H9 (cell line): ENCODE measurements at regions not wholly inside any gene's neighbourhood (a gene's known extent, or its start where the extent isn't known, plus 50 kb on each side); places are given as distances from the start of the nearest gene placed in this dataset.

Source experiments
- DNase-seq: peaks from one replicate; pipeline ENCODE4 v3.0.0-alpha.2; 2017
- H2AFZ ChIP-seq: one replicate; pipeline ENCODE4 v1.6.1; 2013; ENCODE audit warnings: mild to moderate bottlenecking, low read length, control low read depth, moderate library complexity
- H2AK5ac ChIP-seq: 2 replicates; pipeline ENCODE4 v1.6.1; 2013; ENCODE audit warnings: low read length, control low read depth, mixed read lengths; ENCODE audit not compliant: insufficient read length
- H2BK120ac ChIP-seq: one replicate; pipeline ENCODE4 v1.6.1; 2013; ENCODE audit warnings: low read depth, mild to moderate bottlenecking, low read length, control low read depth, inconsistent platforms; ENCODE audit not compliant: poor library complexity, severe bottlenecking
- H2BK12ac ChIP-seq: 2 replicates; pipeline ENCODE4 v1.6.1; 2013; ENCODE audit warnings: low read length, control low read depth, mixed read lengths, low read depth; ENCODE audit not compliant: insufficient read length
- H2BK15ac ChIP-seq: 2 replicates; pipeline ENCODE4 v1.6.1; 2013; ENCODE audit warnings: low read depth, low read length, control low read depth
- H2BK20ac ChIP-seq: one replicate; pipeline ENCODE4 v1.6.1; 2013; ENCODE audit warnings: low read depth, mild to moderate bottlenecking, low read length, control low read depth, inconsistent platforms; ENCODE audit not compliant: poor library complexity, severe bottlenecking
- H2BK5ac ChIP-seq: 2 replicates; pipeline ENCODE4 v1.6.1; 2013; ENCODE audit warnings: low read length, control low read depth, mixed read lengths; ENCODE audit not compliant: insufficient read length
- H3K14ac ChIP-seq: 2 replicates; pipeline ENCODE4 v1.6.1; 2013; ENCODE audit warnings: low read length, control low read depth; ENCODE audit not compliant: insufficient read depth
- H3K18ac ChIP-seq: 2 replicates; pipeline ENCODE4 v1.6.1; 2013; ENCODE audit warnings: low read depth, mild to moderate bottlenecking, mixed read lengths, low read length, control low read depth; ENCODE audit not compliant: insufficient read length
- H3K23ac ChIP-seq: 2 replicates; pipeline ENCODE4 v1.6.1; 2013; ENCODE audit warnings: low read length, control low read depth, mixed read lengths, low read depth; ENCODE audit not compliant: insufficient read length
- H3K23me2 ChIP-seq: 2 replicates; pipeline ENCODE4 v1.6.1; 2013; ENCODE audit warnings: low read depth, mild to moderate bottlenecking, mixed read lengths, low read length, control low read depth; ENCODE audit not compliant: insufficient read length, poor library complexity, severe bottlenecking
- H3K27ac ChIP-seq: 2 replicates; pipeline ENCODE4 v1.5.1; 2013; ENCODE audit warnings: low read length, control low read depth, mixed read lengths, low read depth; ENCODE audit not compliant: insufficient read length
- H3K27me3 ChIP-seq: 2 replicates; pipeline ENCODE4 v1.6.1; 2013; ENCODE audit warnings: low read length, control low read depth, inconsistent platforms; ENCODE audit not compliant: insufficient read depth
- H3K4ac ChIP-seq: 2 replicates; pipeline ENCODE4 v1.6.1; 2013; ENCODE audit warnings: low read depth, mild to moderate bottlenecking, control low read depth, inconsistent platforms, low read length, moderate library complexity
- H3K4me1 ChIP-seq: 2 replicates; pipeline ENCODE4 v1.6.1; 2013; ENCODE audit warnings: low read length, control low read depth, inconsistent platforms; ENCODE audit not compliant: insufficient read depth
- H3K4me2 ChIP-seq: 2 replicates; pipeline ENCODE4 v1.6.1; 2013; ENCODE audit warnings: low read length, control low read depth, mixed read lengths; ENCODE audit not compliant: insufficient read length, insufficient read depth
- H3K56ac ChIP-seq: 2 replicates; pipeline ENCODE4 v1.6.1; 2013; ENCODE audit warnings: low read depth, mild to moderate bottlenecking, mixed read lengths, low read length, control low read depth; ENCODE audit not compliant: insufficient read length
- H3K79me1 ChIP-seq: 2 replicates; pipeline ENCODE4 v1.6.1; 2013; ENCODE audit warnings: low read depth, mild to moderate bottlenecking, moderate library complexity, low read length, control low read depth, inconsistent platforms; ENCODE audit not compliant: insufficient read depth, poor library complexity, severe bottlenecking
- H3K79me2 ChIP-seq: 2 replicates; pipeline ENCODE4 v1.6.1; 2013; ENCODE audit warnings: low read length, control low read depth, inconsistent platforms; ENCODE audit not compliant: insufficient read depth
- H3K9ac ChIP-seq: 2 replicates; pipeline ENCODE4 v1.6.1; 2013; ENCODE audit warnings: low read length, control low read depth, mixed read lengths; ENCODE audit not compliant: insufficient read length; ENCODE audit errors: extremely low read depth
- H3K9me3 ChIP-seq: one replicate; pipeline ENCODE4 v1.6.1; 2013; ENCODE audit warnings: low read depth, low read length, inconsistent platforms; ENCODE audit not compliant: control insufficient read depth
- H3T11ph ChIP-seq: one replicate; pipeline ENCODE4 v1.6.1; 2013; ENCODE audit warnings: mild to moderate bottlenecking, low read length, control low read depth, inconsistent platforms
- H4K20me1 ChIP-seq: one replicate; pipeline ENCODE4 v1.6.1; 2013; ENCODE audit not compliant: control insufficient read depth, insufficient read length, insufficient read depth
- H4K5ac ChIP-seq: 2 replicates; pipeline ENCODE4 v1.6.1; 2013; ENCODE audit warnings: low read depth, mild to moderate bottlenecking, mixed read lengths, low read length, control low read depth; ENCODE audit not compliant: insufficient read length
- H4K8ac ChIP-seq: replicated peaks from 2 replicates; pipeline ENCODE4 v1.6.1; 2013; ENCODE audit warnings: low read length, control low read depth, mixed read lengths, low read depth; ENCODE audit not compliant: insufficient read length
- H4K91ac ChIP-seq: 2 replicates; pipeline ENCODE4 v1.6.1; 2013; ENCODE audit warnings: low read depth, mild to moderate bottlenecking, moderate library complexity, mixed read lengths, low read length, control low read depth; ENCODE audit not compliant: insufficient read length
- H3K27ac Mint-ChIP-seq, 3 experiments: 2 replicates in 2 of 3; 3 replicates in 1 of 3; pipeline ENCODE4 v1.8.0; 2020 to 2021; ENCODE audit warnings: mixed read lengths in 3 of 3, mild to moderate bottlenecking in 1 of 3, moderate library complexity in 1 of 3
- H3K27me3 Mint-ChIP-seq: 2 replicates; pipeline ENCODE4 v1.8.0; 2021; ENCODE audit warnings: low read depth, mild to moderate bottlenecking, moderate library complexity, mixed read lengths
- H3K36me3 Mint-ChIP-seq, 3 experiments: 2 replicates in 2 of 3; 3 replicates in 1 of 3; pipeline ENCODE4 v1.8.0; 2020 to 2021; ENCODE audit warnings: low read depth in 3 of 3, mixed read lengths in 3 of 3; ENCODE audit not compliant: insufficient read depth in 1 of 3
- H3K4me1 Mint-ChIP-seq, 2 experiments: 2 replicates each; pipeline ENCODE4 v1.8.0; 2020; ENCODE audit warnings: mixed read lengths in 2 of 2
- H3K4me3 Mint-ChIP-seq, 2 experiments: 2 replicates in 1 of 2; 3 replicates in 1 of 2; pipeline ENCODE4 v1.8.0; 2020 to 2021; ENCODE audit warnings: mild to moderate bottlenecking in 2 of 2, mixed read lengths in 2 of 2, moderate library complexity in 1 of 2
- H3K9me3 Mint-ChIP-seq, 2 experiments: 2 replicates in 1 of 2; 3 replicates in 1 of 2; pipeline ENCODE4 v1.8.0; 2020; ENCODE audit warnings: mild to moderate bottlenecking in 2 of 2, mixed read lengths in 2 of 2, moderate library complexity in 1 of 2
- CTCF ChIP-seq: fragments of 200-600 bp; sonication (generic); conservative IDR thresholded peaks from 3 replicates; pipeline ENCODE4 v1.8.0; 2021; ENCODE audit warnings: antibody characterized with exemption, mild to moderate bottlenecking
- WGBS: extraction: QIAGEN DNeasy Blood & Tissue Kit; methylation state at CpG from one replicate; pipeline ENCODE4 v1.1.7; 2013; ENCODE audit warnings: missing lambda C conversion rate, low lambda C conversion rate, mixed read lengths; ENCODE audit not compliant: insufficient read length; ENCODE audit errors: extremely low coverage; 5-methylcytosine and 5-hydroxymethylcytosine counted together

- H2BK120ac ChIP-seq, result no peak overlapping the region
- H3K4me1 Mint-ChIP-seq, result peaks cover 6 to 9% of the 10 kb centered on the region in 2 experiments
- H2BK15ac ChIP-seq, result no peak overlapping the region
- no peaks in the 10 kb centered on the region for H3K23me2 ChIP-seq
- H3K27me3 Mint-ChIP-seq, result peaks cover 18% of the 10 kb centered on the region
- no peak overlapping the region for H2BK5ac ChIP-seq
- H3K56ac ChIP-seq, result no peak overlapping the region
- H3T11ph ChIP-seq, result no peak overlapping the region
- no peak overlapping the region for H2AFZ ChIP-seq
- H4K20me1 ChIP-seq, result no peaks in the 10 kb centered on the region
- no peak overlapping the region for H4K5ac ChIP-seq
- H2BK20ac ChIP-seq, result no peak overlapping the region
- H3K18ac ChIP-seq, result no peak overlapping the region
- H3K4me1 ChIP-seq, result no peaks in the 10 kb centered on the region
- no peaks in the 10 kb centered on the region for H3K36me3 Mint-ChIP-seq
- H4K91ac ChIP-seq, result no peak overlapping the region
- H3K27ac Mint-ChIP-seq, result no peak overlapping the region
- H3K4me2 ChIP-seq, result no peak overlapping the region
- no peaks in the 10 kb centered on the region for H3K27me3 ChIP-seq
- no peak overlapping the region for H3K23ac ChIP-seq
- no peaks in the 10 kb centered on the region for H3K9me3 ChIP-seq
- DNase-seq, result peak; percentile 55
- peaks cover 0 to 8% of the 10 kb centered on the region in 2 experiments; a peak in 2 of 5 replicates for H3K9me3 Mint-ChIP-seq
- peak; percentile 53 for TF ChIP-seq CTCF
- H3K9ac ChIP-seq, result no peak overlapping the region
- H3K4me3 Mint-ChIP-seq, result no peak overlapping the region
- no peak overlapping the region for H3K14ac ChIP-seq
- H3K4ac ChIP-seq, result no peak overlapping the region
- H3K79me2 ChIP-seq, result no peaks in the 10 kb centered on the region
- no peak overlapping the region for H4K8ac ChIP-seq
- no peaks in the 10 kb centered on the region for H3K79me1 ChIP-seq
- H2BK12ac ChIP-seq, result no peak overlapping the region
- no peak overlapping the region for H2AK5ac ChIP-seq
- WGBS, result no CpG with 5 or more reads among the region's 3 CpGs
- H3K27ac ChIP-seq, result no peak overlapping the region
Measured at GRCh38 chr6:28841290-28841689, 82.5 kb downstream of the TRIM27 start.
